Caco-2 (cell line): ENCODE measurements at regions not wholly inside any gene's neighbourhood (a gene's known extent, or its start where the extent isn't known, plus 50 kb on each side); places are given as distances from the start of the nearest gene placed in this dataset.

Source experiments
- BruUV-seq: library from RNA; stranded (reverse); fragments of 400-500 nt; replicated peaks from 2 replicates; lab custom pipeline; 2021; lab: Mats Ljungman, UMichigan
- CTCF ChIA-PET: fragments of 300-600 bp; sonication (Branson Sonifier 250); formaldehyde crosslinking; loops from one replicate; lab custom pipeline; 2022; ENCODE audit warnings: antibody characterized with exemption; lab: Charles Lee
- POLR2A ChIA-PET: fragments of 300-600 bp; sonication (Branson Sonifier 250); formaldehyde crosslinking; loops from one replicate; lab custom pipeline; 2022; ENCODE audit warnings: antibody characterized with exemption; lab: Charles Lee
- DNase-seq, 2 experiments: peaks; one replicate each; pipeline versions ENCODE4 v3.0.0 to v3.0.0-alpha.2; 2020 to 2022
- H3K27me3 ChIP-seq: replicated peaks from 2 replicates; pipeline ENCODE4 v1.6.0; 2011; ENCODE audit warnings: low read length; ENCODE audit not compliant: control insufficient read depth, insufficient read depth
- H3K36me3 ChIP-seq: 2 replicates; pipeline ENCODE4 v1.5.1; 2011; ENCODE audit warnings: low read length; ENCODE audit not compliant: control insufficient read depth, insufficient read depth
- H3K4me1 ChIP-seq: fragments of 250-450 bp; sonication (Bioruptor Pico); 2 replicates; pipeline ENCODE4 v1.5.1; 2020; ENCODE audit warnings: mild to moderate bottlenecking
- H3K4me3 ChIP-seq: 2 replicates; pipeline ENCODE4 v1.5.1; 2011; ENCODE audit warnings: low read depth, mild to moderate bottlenecking, control low read depth, low read length
- H3K9me3 ChIP-seq: fragments of 250-450 bp; sonication (Bioruptor Pico); 2 replicates; pipeline ENCODE4 v1.5.1; 2020; ENCODE audit warnings: mild to moderate bottlenecking, moderate library complexity
- H3K27ac Mint-ChIP-seq: one replicate; pipeline ENCODE4 v1.8.0; 2022; ENCODE audit warnings: mixed read lengths; ENCODE audit not compliant: unreplicated experiment
- H3K27me3 Mint-ChIP-seq: one replicate; pipeline ENCODE4 v1.8.0; 2022; ENCODE audit warnings: mixed read lengths; ENCODE audit not compliant: insufficient read depth, unreplicated experiment
- H3K36me3 Mint-ChIP-seq: one replicate; pipeline ENCODE4 v1.8.0; 2022; ENCODE audit warnings: mild to moderate bottlenecking, mixed read lengths; ENCODE audit not compliant: insufficient read depth, unreplicated experiment
- H3K4me1 Mint-ChIP-seq: one replicate; pipeline ENCODE4 v1.8.0; 2022; ENCODE audit warnings: low read depth, mixed read lengths; ENCODE audit not compliant: unreplicated experiment
- H3K4me3 Mint-ChIP-seq: one replicate; pipeline ENCODE4 v1.8.0; 2022; ENCODE audit warnings: mild to moderate bottlenecking, moderate library complexity, mixed read lengths; ENCODE audit not compliant: unreplicated experiment
- H3K9me3 Mint-ChIP-seq: one replicate; pipeline ENCODE4 v1.8.0; 2022; ENCODE audit warnings: mixed read lengths; ENCODE audit not compliant: unreplicated experiment
- CTCF ChIP-seq, 2 experiments: fragments of 200-600 bp in 1 of 2; IDR thresholded peaks; 1 replicate in 1 of 2; 2 replicates in 1 of 2; pipeline versions ENCODE4 v1.5.1 to v1.8.0; 2011 to 2022; ENCODE audit warnings: antibody characterized with exemption in 1 of 2, control low read depth in 1 of 2, inconsistent platforms in 1 of 2, low read depth in 1 of 2, low read length in 1 of 2, mild to moderate bottlenecking in 1 of 2, moderate library complexity in 1 of 2; ENCODE audit not compliant: insufficient read depth in 1 of 2, severe bottlenecking in 1 of 2, unreplicated experiment in 1 of 2
- intact Hi-C: fragments of 100-400 bp; cut with micrococcal nuclease; formaldehyde crosslinking; loops from one replicate; pipeline ENCODE4 v1.10.0; 2022; ENCODE audit not compliant: unreplicated experiment

GRCh38 chr22:22404598-22405284 lies 103.8 kb downstream of the ZNF280B start:
- no peaks in the 10 kb centered on the region; the same call in 1 of the 2 replicates for H3K27me3 ChIP-seq
- H3K36me3 ChIP-seq = no peaks in the 10 kb centered on the region
- POLR2A ChIA-PET = no interaction called here
- Mint-ChIP-seq H3K27ac (no peak overlapping the region), H3K27me3 (peaks cover 23% of the 10 kb centered on the region), H3K4me3 (no peak overlapping the region), H3K4me1 (no peaks in the 10 kb centered on the region), H3K36me3 (no peaks in the 10 kb centered on the region), H3K9me3 (no peaks in the 10 kb centered on the region)
- DNase-seq = no peak
- no peaks in the 10 kb centered on the region for H3K9me3 ChIP-seq
- BruUV-seq = no TSS peak
- TF ChIP-seq CTCF (IDR thresholded peaks at IDR 0.05; ENCODE audit: insufficient read depth in 1 of 2, low read depth in 1 of 2, low read length in 1 of 2, severe bottlenecking in 1 of 2, unreplicated experiment in 1 of 2) = no peak
- no peaks in the 10 kb centered on the region for H3K4me1 ChIP-seq
- CTCF ChIA-PET = no interaction called here
- no peak overlapping the region for H3K4me3 ChIP-seq
- intact Hi-C loops = no loop called here

GRCh38 chr22:22406445-22407027 lies 102.0 kb downstream of the ZNF280B start:
- Histone ChIP-seq H3K4me3 (no peak overlapping the region), H3K4me1 (no peaks in the 10 kb centered on the region), H3K36me3 (no peaks in the 10 kb centered on the region), H3K27me3 (no peaks in the 10 kb centered on the region), H3K9me3 (no peaks in the 10 kb centered on the region)
- no peak for TF ChIP-seq CTCF (IDR thresholded peaks at IDR 0.05; ENCODE audit: insufficient read depth in 1 of 2, low read depth in 1 of 2, low read length in 1 of 2, severe bottlenecking in 1 of 2, unreplicated experiment in 1 of 2)
- ChIA-PET POLR2A (no interaction called here), CTCF (no interaction called here)
- Mint-ChIP-seq H3K36me3 (no peaks in the 10 kb centered on the region), H3K27ac (no peak overlapping the region), H3K4me1 (no peaks in the 10 kb centered on the region), H3K27me3 (peaks cover 24% of the 10 kb centered on the region), H3K9me3 (no peaks in the 10 kb centered on the region), H3K4me3 (no peak overlapping the region)
- intact Hi-C loops = no loop called here
- no peak for DNase-seq
- no TSS peak for BruUV-seq

- no peak overlapping the region for H3K4me3 ChIP-seq
- no peaks in the 10 kb centered on the region for H3K36me3 ChIP-seq
- Mint-ChIP-seq H3K27ac (no peak overlapping the region), H3K4me1 (no peaks in the 10 kb centered on the region), H3K36me3 (no peaks in the 10 kb centered on the region), H3K4me3 (no peak overlapping the region), H3K9me3 (no peaks in the 10 kb centered on the region), H3K27me3 (peaks cover 22% of the 10 kb centered on the region)
- CTCF ChIA-PET = interaction anchor here (0.8 kb wide), 1 partner anchor 260 kb away, joined by 3 read pairs; no protein-coding TSS in a partner anchor
- intact Hi-C loops = no loop called here
- H3K27me3 ChIP-seq = no peaks in the 10 kb centered on the region
- no TSS peak for BruUV-seq
- no peak for DNase-seq
- H3K4me1 ChIP-seq = no peaks in the 10 kb centered on the region
- TF ChIP-seq CTCF (IDR thresholded peaks at IDR 0.05; ENCODE audit: insufficient read depth in 1 of 2, low read depth in 1 of 2, low read length in 1 of 2, severe bottlenecking in 1 of 2, unreplicated experiment in 1 of 2) = no peak
- POLR2A ChIA-PET = no interaction called here
- H3K9me3 ChIP-seq = no peaks in the 10 kb centered on the region
Measured at GRCh38 chr22:22407061-22407460, 101.5 kb downstream of the ZNF280B start.
